ENCODE measurements at regions not wholly inside any gene's neighbourhood (a gene's known extent, or its start where the extent isn't known, plus 50 kb on each side); places are given as distances from the start of the nearest gene placed in this dataset.

DNA sequence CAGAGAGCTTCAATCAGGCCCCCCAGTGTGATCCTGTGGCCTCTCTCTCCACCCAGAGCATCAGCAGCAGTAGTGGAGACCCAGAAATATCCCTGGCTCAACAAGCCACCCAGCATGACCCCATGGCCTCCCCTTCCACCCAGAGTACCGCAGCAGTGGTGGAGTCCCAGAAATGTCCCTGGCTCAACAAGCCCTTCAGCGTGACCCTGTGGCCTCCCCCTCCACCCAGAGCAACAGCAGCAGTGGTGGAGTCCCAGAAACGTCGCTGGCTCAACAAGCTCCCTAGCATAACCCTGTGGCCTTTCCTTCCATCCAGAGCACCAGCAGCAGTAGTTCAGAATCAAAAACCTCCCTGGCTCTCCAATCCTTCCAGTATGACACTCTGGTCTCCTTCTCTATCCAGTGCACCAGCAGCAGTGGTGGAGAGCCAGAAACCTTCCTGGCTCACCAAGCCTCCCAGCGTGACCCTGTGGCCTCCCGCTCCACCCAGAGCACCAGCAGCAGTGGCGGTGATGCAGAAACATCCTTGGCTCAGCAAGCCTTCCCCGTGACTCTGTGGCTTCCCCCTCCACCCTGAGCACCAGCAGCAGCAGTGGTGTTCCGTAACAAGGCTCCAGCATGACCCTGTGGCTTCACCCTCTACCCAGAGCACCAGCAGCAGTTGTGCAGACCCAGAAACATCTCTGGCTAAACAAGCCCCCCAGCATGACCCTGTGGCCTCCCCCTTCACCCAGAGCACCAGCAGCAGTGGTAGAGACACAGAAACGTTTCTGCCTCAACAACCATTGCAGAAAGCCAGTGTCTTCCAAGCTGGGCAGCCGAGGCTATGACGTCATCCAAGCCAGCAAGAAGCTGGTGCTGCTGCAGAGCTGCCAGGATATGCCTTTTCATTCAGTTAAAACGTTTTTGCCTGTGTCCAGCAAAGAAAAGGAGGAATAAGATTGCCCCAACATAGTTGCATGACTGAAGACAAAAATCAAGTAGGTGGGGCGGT lies 61.3 kb upstream of the TAMM41 start:
- TF ChIP-seq, protein P1, sequence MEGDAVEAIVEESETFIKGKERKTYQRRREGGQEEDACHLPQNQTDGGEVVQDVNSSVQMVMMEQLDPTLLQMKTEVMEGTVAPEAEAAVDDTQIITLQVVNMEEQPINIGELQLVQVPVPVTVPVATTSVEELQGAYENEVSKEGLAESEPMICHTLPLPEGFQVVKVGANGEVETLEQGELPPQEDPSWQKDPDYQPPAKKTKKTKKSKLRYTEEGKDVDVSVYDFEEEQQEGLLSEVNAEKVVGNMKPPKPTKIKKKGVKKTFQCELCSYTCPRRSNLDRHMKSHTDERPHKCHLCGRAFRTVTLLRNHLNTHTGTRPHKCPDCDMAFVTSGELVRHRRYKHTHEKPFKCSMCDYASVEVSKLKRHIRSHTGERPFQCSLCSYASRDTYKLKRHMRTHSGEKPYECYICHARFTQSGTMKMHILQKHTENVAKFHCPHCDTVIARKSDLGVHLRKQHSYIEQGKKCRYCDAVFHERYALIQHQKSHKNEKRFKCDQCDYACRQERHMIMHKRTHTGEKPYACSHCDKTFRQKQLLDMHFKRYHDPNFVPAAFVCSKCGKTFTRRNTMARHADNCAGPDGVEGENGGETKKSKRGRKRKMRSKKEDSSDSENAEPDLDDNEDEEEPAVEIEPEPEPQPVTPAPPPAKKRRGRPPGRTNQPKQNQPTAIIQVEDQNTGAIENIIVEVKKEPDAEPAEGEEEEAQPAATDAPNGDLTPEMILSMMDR (IDR thresholded peaks at IDR 0.05; ENCODE audit: low read depth, low read length, poor library complexity, severe bottlenecking): no peak
- no peak for TF ChIP-seq EZH2phosphoT487 (IDR thresholded peaks at IDR 0.05; ENCODE audit: borderline replicate concordance, low read length)

Measured in DOHH2 (cell line).